Parathyroid adenoma (tissue), 2 donors: ENCODE measurements at regions not wholly inside any gene's neighbourhood (a gene's known extent, or its start where the extent isn't known, plus 50 kb on each side); places are given as distances from the start of the nearest gene placed in this dataset.
A peak's percentile ranks its signal among the peaks of the same experiment; 100 is the strongest.

Experiments
- H2AFZ ChIP-seq: fragments of 300-600 bp; sonication (generic); one replicate; pipeline ENCODE4 v1.7.0; 2017; ENCODE audit warnings: antibody characterized with exemption, mild to moderate bottlenecking
- H3K27ac ChIP-seq: fragments of 300-600 bp; sonication (generic); one replicate; pipeline ENCODE4 v1.7.0; 2017
- H3K27me3 ChIP-seq: fragments of 300-600 bp; sonication (generic); one replicate; pipeline ENCODE4 v1.7.0; 2017; ENCODE audit warnings: low read length; ENCODE audit not compliant: control insufficient read depth, insufficient read depth
- H3K36me3 ChIP-seq: fragments of 300-600 bp; sonication (generic); one replicate; pipeline ENCODE4 v1.7.0; 2017; ENCODE audit warnings: low read length; ENCODE audit not compliant: control insufficient read depth, insufficient read depth
- H3K4me1 ChIP-seq: fragments of 300-600 bp; sonication (generic); one replicate; pipeline ENCODE4 v1.7.0; 2017; ENCODE audit warnings: control low read depth
- H3K4me2 ChIP-seq: fragments of 300-600 bp; sonication (generic); one replicate; pipeline ENCODE4 v1.7.0; 2017; ENCODE audit warnings: low read length
- H3K4me3 ChIP-seq: fragments of 300-600 bp; sonication (generic); one replicate; pipeline ENCODE4 v1.7.0; 2017; ENCODE audit warnings: low read depth, low read length
- H3K79me2 ChIP-seq: fragments of 300-600 bp; sonication (generic); one replicate; pipeline ENCODE4 v1.7.0; 2017; ENCODE audit warnings: control low read depth
- H3K9ac ChIP-seq: fragments of 300-600 bp; sonication (generic); one replicate; pipeline ENCODE4 v1.7.0; 2017; ENCODE audit warnings: mild to moderate bottlenecking
- H3K9me3 ChIP-seq: fragments of 300-600 bp; sonication (generic); one replicate; pipeline ENCODE4 v1.7.0; 2017; ENCODE audit warnings: low read length; ENCODE audit not compliant: control insufficient read depth
- CTCF ChIP-seq: fragments of 300-600 bp; sonication (generic); IDR thresholded peaks from one replicate; pipeline ENCODE4 v1.7.0; 2017; ENCODE audit warnings: antibody characterized with exemption, mild to moderate bottlenecking
- donor health status: primary hyperparathyroidism.

- H3K27ac ChIP-seq = peak overlapping the region; percentile 13
- no peak for TF ChIP-seq CTCF
These were observed 207.2 kb upstream of the TCF4 start for GRCh38 chr18:55795101-55795669.

GRCh38 chr18:55794288-55795052, 206.5 kb upstream of the TCF4 start:
- H2AFZ ChIP-seq = peak overlapping the region; percentile 80
- H3K4me3 ChIP-seq = no peak overlapping the region
- H3K79me2 ChIP-seq = no peaks in the 10 kb centered on the region
- H3K36me3 ChIP-seq = no peaks in the 10 kb centered on the region
- no peaks in the 10 kb centered on the region for H3K27me3 ChIP-seq
- TF ChIP-seq CTCF = no peak
- H3K27ac ChIP-seq = peak overlapping the region; percentile 13
- no peak overlapping the region for H3K9ac ChIP-seq
- peaks cover 6% of the 10 kb centered on the region for H3K4me1 ChIP-seq
- no peaks in the 10 kb centered on the region for H3K9me3 ChIP-seq
- H3K4me2 ChIP-seq = no peak overlapping the region

More at GRCh38 chr18:55795101-55795669, 207.2 kb upstream of the TCF4 start:
- Histone ChIP-seq H2AFZ (peak overlapping the region; percentile 80), H3K36me3 (no peaks in the 10 kb centered on the region), H3K4me1 (peaks cover 6% of the 10 kb centered on the region), H3K79me2 (no peaks in the 10 kb centered on the region), H3K4me3 (no peak overlapping the region), H3K9me3 (no peaks in the 10 kb centered on the region), H3K4me2 (no peak overlapping the region), H3K27me3 (no peaks in the 10 kb centered on the region), H3K9ac (no peak overlapping the region)

GRCh38 chr18:55790296-55790695, 202.3 kb upstream of the TCF4 start:
- H3K36me3 ChIP-seq = no peaks in the 10 kb centered on the region

GRCh38 chr18:55787536-55788073, 199.6 kb upstream of the TCF4 start:
- H3K4me3 ChIP-seq = no peak overlapping the region
- no peaks in the 10 kb centered on the region for H3K9me3 ChIP-seq
- H3K4me2 ChIP-seq = no peak overlapping the region
- H3K79me2 ChIP-seq = no peaks in the 10 kb centered on the region
- no peak for TF ChIP-seq CTCF
- H2AFZ ChIP-seq = no peak overlapping the region
- no peaks in the 10 kb centered on the region for H3K27me3 ChIP-seq
- no peaks in the 10 kb centered on the region for H3K4me1 ChIP-seq
- H3K9ac ChIP-seq = no peak overlapping the region
- H3K36me3 ChIP-seq = no peaks in the 10 kb centered on the region
- no peak overlapping the region for H3K27ac ChIP-seq

More at GRCh38 chr18:55790296-55790695, 202.3 kb upstream of the TCF4 start:
- H3K27ac ChIP-seq = no peak overlapping the region
- peaks cover 6% of the 10 kb centered on the region for H3K4me1 ChIP-seq
- no peak overlapping the region for H3K9ac ChIP-seq
- H3K4me2 ChIP-seq = no peak overlapping the region
- H3K9me3 ChIP-seq = no peaks in the 10 kb centered on the region
- H3K27me3 ChIP-seq = no peaks in the 10 kb centered on the region
- H3K4me3 ChIP-seq = no peak overlapping the region
- no peak overlapping the region for H2AFZ ChIP-seq
- no peak for TF ChIP-seq CTCF
- no peaks in the 10 kb centered on the region for H3K79me2 ChIP-seq
